Body of pancreas (tissue), 4 donors: ENCODE measurements at regions not wholly inside any gene's neighbourhood (a gene's known extent, or its start where the extent isn't known, plus 50 kb on each side); places are given as distances from the start of the nearest gene placed in this dataset.

Experiments used
- ATAC-seq: fragments of 150-250 bp; one replicate; pipeline ENCODE4 v1.9.1; 2016
- DNase-seq, 4 donors: peaks; one replicate each; pipeline ENCODE4 v3.0.0-alpha.2; 2019
- H3K27ac ChIP-seq, 4 donors: fragments of 200-600 bp; sonication (generic); 1 replicate in 3 of 4; 2 replicates in 1 of 4; pipeline versions ENCODE4 v1.5.1 to v1.6.1; 2016 to 2019; ENCODE audit warnings: mild to moderate bottlenecking in 1 of 4, mixed read lengths in 1 of 4, moderate library complexity in 1 of 4
- H3K27me3 ChIP-seq, 2 donors: fragments of 200-600 bp; sonication (generic); one replicate each; pipeline ENCODE4 v1.6.0; 2016; ENCODE audit warnings: mild to moderate bottlenecking in 1 of 2
- H3K36me3 ChIP-seq, 2 donors: fragments of 200-600 bp; sonication (generic); replicated peaks in 1 of 2; 2 replicates each; pipeline ENCODE4 v1.5.1; 2016; ENCODE audit warnings: low read depth in 2 of 2; ENCODE audit not compliant: insufficient read depth in 1 of 2
- H3K4me1 ChIP-seq: fragments of 200-600 bp; sonication (generic); one replicate; pipeline ENCODE4 v1.6.0; 2016
- H3K4me3 ChIP-seq, 2 donors: fragments of 200-600 bp; sonication (generic); 1 replicate in 1 of 2; 2 replicates in 1 of 2; pipeline ENCODE4 v1.5.1; 2016 to 2019
- H3K9me3 ChIP-seq, 3 donors: fragments of 200-600 bp; sonication (generic); 1 replicate in 2 of 3; 2 replicates in 1 of 3; pipeline ENCODE4 v1.5.1; 2016
- CTCF ChIP-seq, 7 experiments: fragments of 450-650 bp in 4 of 7; fragments of 200-600 bp in 3 of 7; sonication (generic) in 3 of 7; IDR thresholded peaks; one replicate each; pipeline ENCODE4 v1.5.1; 2016 to 2019; ENCODE audit warnings: antibody characterized with exemption in 7 of 7
- POLR2A ChIP-seq, 3 donors: fragments of 450-650 bp; IDR thresholded peaks; one replicate each; pipeline ENCODE4 v1.6.1; 2016; ENCODE audit warnings: antibody characterized with exemption in 3 of 3, mild to moderate bottlenecking in 2 of 3
- WGBS, 2 donors: methylation state at CpG; one replicate each; pipeline ENCODE4 v1.1.5; 2017; 5-methylcytosine and 5-hydroxymethylcytosine counted together
- intact Hi-C: fragments of 100-400 bp; cut with DNase I; formaldehyde crosslinking; loops from one replicate; pipeline ENCODE4 v1.15.1; 2023

DNA sequence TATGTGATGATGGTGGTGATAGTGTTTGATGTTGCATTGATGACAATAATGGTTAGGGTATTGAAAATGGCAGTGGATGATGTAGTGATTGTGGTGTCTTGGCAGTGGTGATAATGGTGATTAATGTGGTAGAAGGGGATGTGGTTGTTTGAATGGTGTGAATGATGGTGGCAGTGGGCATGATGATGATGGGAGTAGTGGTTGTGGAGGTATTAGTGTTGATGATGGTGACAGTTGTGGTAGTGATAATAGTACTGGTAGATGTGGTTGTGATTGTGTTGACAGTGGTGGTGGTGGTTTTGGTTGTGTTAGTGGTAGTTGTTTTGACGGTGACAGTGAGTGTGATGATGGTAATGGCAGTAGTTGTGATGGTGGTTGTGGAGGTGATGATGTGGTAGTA is 1049.0 kb downstream of the VRK1 start:
- Histone ChIP-seq H3K36me3 (no peaks in the 10 kb centered on the region), H3K4me1 (no peaks in the 10 kb centered on the region), H3K4me3 (no peak overlapping the region), H3K27me3 (no peaks in the 10 kb centered on the region), H3K9me3 (no peaks in the 10 kb centered on the region), H3K27ac (no peak overlapping the region)
- 72 to 81% methylated on average over 1 of the region's 1 CpG for WGBS, 2 donors
- DNase-seq (no peak), ATAC-seq (no peak)
- intact Hi-C loops, result no loop called here
- TF ChIP-seq POLR2A (IDR thresholded peaks at IDR 0.05), result no peak
- TF ChIP-seq CTCF (IDR thresholded peaks at IDR 0.05), result no peak

DNA sequence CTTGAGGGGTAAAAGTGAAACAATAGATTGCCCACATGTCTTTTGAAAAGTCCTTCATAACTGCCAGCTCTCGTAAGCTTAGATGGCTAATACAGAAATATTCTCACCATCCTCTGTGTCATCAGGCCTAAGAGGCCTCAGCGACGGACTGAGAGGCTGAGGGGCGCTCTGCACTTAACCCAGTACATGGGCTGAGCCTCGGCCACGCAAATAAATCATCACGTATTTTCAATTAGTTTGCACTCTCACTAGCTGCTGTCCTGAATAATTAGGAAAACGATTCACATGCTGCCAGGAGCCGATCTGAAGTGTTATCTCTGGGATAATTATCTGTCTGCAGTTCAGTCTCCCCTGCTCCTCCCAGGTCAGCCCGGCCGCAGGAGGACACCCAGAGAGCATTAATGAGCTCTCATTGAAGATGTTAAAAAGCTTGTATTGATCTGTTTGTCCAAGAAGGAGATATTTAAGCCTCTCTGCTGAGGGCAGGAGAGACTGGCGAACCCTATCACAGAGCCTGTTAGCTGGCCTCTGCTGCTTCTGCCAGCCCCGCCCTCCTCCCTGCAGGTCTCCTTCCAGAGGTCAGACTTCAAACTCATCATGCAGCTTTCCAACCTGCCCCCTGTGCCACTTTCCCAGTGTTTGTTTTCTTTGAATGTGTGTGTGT is 1051.3 kb downstream of the VRK1 start:
- TF ChIP-seq POLR2A (IDR thresholded peaks at IDR 0.05), result no peak
- TF ChIP-seq CTCF (IDR thresholded peaks at IDR 0.05), result no peak
- Histone ChIP-seq H3K27me3 (no peaks in the 10 kb centered on the region), H3K36me3 (no peaks in the 10 kb centered on the region), H3K9me3 (no peaks in the 10 kb centered on the region), H3K27ac (no peak overlapping the region), H3K4me3 (no peak overlapping the region), H3K4me1 (no peaks in the 10 kb centered on the region)
- intact Hi-C loops, result no loop called here
- DNase-seq, result no peak
- ATAC-seq, result no peak
- WGBS, 2 donors, result 35 to 49% methylated on average over 13 of the region's 13 CpGs

GRCh38 chr14:97850466-97850865 is 1053.3 kb downstream of the VRK1 start:
- no peak overlapping the region for H3K4me3 ChIP-seq
- H3K9me3 ChIP-seq, result no peaks in the 10 kb centered on the region
- H3K36me3 ChIP-seq, result no peaks in the 10 kb centered on the region
- intact Hi-C loops, result no loop called here
- DNase-seq (no peak), ATAC-seq (no peak)
- H3K4me1 ChIP-seq, result no peaks in the 10 kb centered on the region
- WGBS, 2 donors, result 48 to 54% methylated on average over 2 of the region's 2 CpGs
- no peak overlapping the region for H3K27ac ChIP-seq
- no peak for TF ChIP-seq POLR2A (IDR thresholded peaks at IDR 0.05)
- TF ChIP-seq CTCF (IDR thresholded peaks at IDR 0.05), result no peak
- no peaks in the 10 kb centered on the region for H3K27me3 ChIP-seq

GRCh38 chr14:97850886-97851285 is 1053.7 kb downstream of the VRK1 start:
- no peak for ATAC-seq
- intact Hi-C loops, result no loop called here
- WGBS, 2 donors, result 71 to 75% methylated on average over 5 to 6 of the region's 6 CpGs
- Histone ChIP-seq H3K27me3 (no peaks in the 10 kb centered on the region), H3K27ac (no peak overlapping the region), H3K4me1 (no peaks in the 10 kb centered on the region), H3K4me3 (no peak overlapping the region), H3K36me3 (no peaks in the 10 kb centered on the region), H3K9me3 (no peaks in the 10 kb centered on the region)
- no peak for TF ChIP-seq POLR2A (IDR thresholded peaks at IDR 0.05)
- TF ChIP-seq CTCF (IDR thresholded peaks at IDR 0.05), result no peak
- no peak for DNase-seq

DNA sequence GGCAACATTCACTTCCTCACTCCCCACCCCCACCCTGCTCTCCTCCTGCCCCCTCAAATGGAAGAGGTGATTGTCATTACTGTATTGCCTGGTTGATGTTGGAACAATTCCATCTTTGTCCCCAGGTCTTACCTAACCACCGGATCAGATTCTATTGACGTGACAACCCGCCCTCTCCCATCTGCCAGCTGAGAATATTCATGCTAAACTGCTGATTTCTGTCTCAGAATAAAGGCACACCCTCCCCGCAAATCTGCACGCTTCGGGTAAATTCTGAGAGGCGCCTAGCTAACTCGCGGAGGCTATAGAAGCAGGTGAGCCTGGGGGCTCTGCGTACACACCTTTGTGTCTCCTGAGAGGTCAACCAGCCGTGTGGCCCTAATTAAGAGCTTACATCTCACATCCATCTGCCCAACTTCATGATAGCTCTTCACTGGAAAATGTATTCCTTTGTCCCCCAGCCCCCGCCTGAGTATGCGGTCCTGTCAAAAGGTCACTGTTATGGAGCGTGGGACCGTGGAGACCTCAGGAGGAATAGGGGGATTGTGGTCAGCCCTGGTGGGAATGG is 1054.3 kb downstream of the VRK1 start:
- Histone ChIP-seq H3K27ac (no peak overlapping the region), H3K9me3 (no peaks in the 10 kb centered on the region), H3K4me3 (no peak overlapping the region), H3K4me1 (no peaks in the 10 kb centered on the region), H3K27me3 (no peaks in the 10 kb centered on the region), H3K36me3 (no peaks in the 10 kb centered on the region)
- intact Hi-C loops, result no loop called here
- WGBS, 2 donors, result 23 to 34% methylated on average over 15 of the region's 15 CpGs
- TF ChIP-seq CTCF (IDR thresholded peaks at IDR 0.05) (no peak), POLR2A (IDR thresholded peaks at IDR 0.05) (no peak)
- no peak for ATAC-seq
- DNase-seq, result no peak
